ENCODE measurements at regions not wholly inside any gene's neighbourhood (a gene's known extent, or its start where the extent isn't known, plus 50 kb on each side); places are given as distances from the start of the nearest gene placed in this dataset.

GRCh38 chr2:61722318-61722717 lies 131.5 kb downstream of the FAM161A start:
- DNase-seq (ENCODE audit: low read depth in 2 of 2), result no peak

GRCh38 chr2:61721382-61721781 lies 132.5 kb downstream of the FAM161A start:
- no peak for DNase-seq (ENCODE audit: low read depth in 2 of 2)

GRCh38 chr2:61720911-61721310 lies 132.9 kb downstream of the FAM161A start:
- no peak for DNase-seq (ENCODE audit: low read depth in 2 of 2)

- DNase-seq (ENCODE audit: low read depth in 2 of 2), result no peak
Observed at GRCh38 chr2:61718965-61719364, 134.9 kb downstream of the FAM161A start.

- no peak for DNase-seq (ENCODE audit: low read depth in 2 of 2)
Observed at GRCh38 chr2:61715506-61715905, 138.4 kb downstream of the FAM161A start.

- no peak for DNase-seq (ENCODE audit: low read depth in 2 of 2)
Observed at GRCh38 chr2:61714210-61714609, 139.7 kb downstream of the FAM161A start.

- no peak for DNase-seq (ENCODE audit: low read depth in 2 of 2)
Observed at GRCh38 chr2:61713457-61713856, 140.4 kb downstream of the FAM161A start.

GRCh38 chr2:61712060-61712459 lies 141.8 kb downstream of the FAM161A start:
- no peak for DNase-seq (ENCODE audit: low read depth in 2 of 2)

- DNase-seq (ENCODE audit: low read depth in 2 of 2), result no peak
Observed at GRCh38 chr2:61710711-61711110, 143.1 kb downstream of the FAM161A start.

GRCh38 chr2:61707984-61708852 lies 145.6 kb downstream of the FAM161A start:
- no peak for DNase-seq (ENCODE audit: low read depth in 2 of 2)

- DNase-seq (ENCODE audit: low read depth in 2 of 2), result no peak
Observed at GRCh38 chr2:61705625-61706024, 148.2 kb downstream of the FAM161A start.

GRCh38 chr2:61704364-61704763 lies 149.5 kb downstream of the FAM161A start:
- DNase-seq (ENCODE audit: low read depth in 2 of 2), result no peak

- no peak for DNase-seq (ENCODE audit: low read depth in 2 of 2)
Observed at GRCh38 chr2:61702088-61702467, 151.8 kb downstream of the FAM161A start.

GRCh38 chr2:61700464-61700863 lies 153.4 kb downstream of the FAM161A start:
- DNase-seq (ENCODE audit: low read depth in 2 of 2), result no peak

GRCh38 chr2:61694312-61695274 lies 156.4 kb upstream of the XPO1 start:
- peak; percentile 72 to 73 for DNase-seq (ENCODE audit: low read depth in 2 of 2)

- no peak for DNase-seq (ENCODE audit: low read depth in 2 of 2)
Observed at GRCh38 chr2:61693744-61694143, 155.6 kb upstream of the XPO1 start.

GRCh38 chr2:61690078-61690596 lies 152.0 kb upstream of the XPO1 start:
- DNase-seq (ENCODE audit: low read depth in 2 of 2), result no peak

- DNase-seq (ENCODE audit: low read depth in 2 of 2), result no peak
Observed at GRCh38 chr2:61689568-61689967, 151.4 kb upstream of the XPO1 start.

- DNase-seq (ENCODE audit: low read depth in 2 of 2), result no peak
Observed at GRCh38 chr2:61688369-61689334, 150.5 kb upstream of the XPO1 start.

- DNase-seq (ENCODE audit: low read depth in 2 of 2), result no peak
Observed at GRCh38 chr2:61679096-61679495, 140.9 kb upstream of the XPO1 start.

GRCh38 chr2:61677942-61678341 lies 139.8 kb upstream of the XPO1 start:
- DNase-seq (ENCODE audit: low read depth in 2 of 2), result no peak
